D721Med (cell line): ENCODE measurements at regions not wholly inside any gene's neighbourhood (a gene's known extent, or its start where the extent isn't known, plus 50 kb on each side); places are given as distances from the start of the nearest gene placed in this dataset.
"Not testable (repeated sequence)": the region's sequence is repeated elsewhere in the genome, so short reads cannot be mapped to it uniquely, and the experiment has no call there.

ENCODE experiments used
- DNase-seq: peaks from one replicate; pipeline ENCODE4 v3.0.0; 2011; ENCODE audit warnings: low spot score; ENCODE audit not compliant: insufficient read length
- FAIRE-seq: peaks from 2 replicates; lab custom pipeline; 2011; peaks lifted over from hg19 to GRCh38; lab: Jason Lieb, UNC

GRCh38 chr1:83238654-83239053 lies 760.3 kb downstream of the TTLL7 start:
- not testable (repeated sequence) for FAIRE-seq, DNase-seq

- FAIRE-seq, DNase-seq: not testable (repeated sequence)
These were observed 779.1 kb downstream of the TTLL7 start for GRCh38 chr1:83219788-83220187.

GRCh38 chr1:83218036-83218716 lies 780.8 kb downstream of the TTLL7 start:
- peak; percentile 41 for FAIRE-seq
- not testable (repeated sequence) for DNase-seq

- DNase-seq: not testable (repeated sequence)
- peak; percentile 32 for FAIRE-seq
These were observed 784.6 kb downstream of the TTLL7 start for GRCh38 chr1:83214317-83214716.

- DNase-seq, FAIRE-seq: not testable (repeated sequence)
These were observed 785.3 kb downstream of the TTLL7 start for GRCh38 chr1:83213648-83214047.

GRCh38 chr1:83212033-83212432 lies 786.9 kb downstream of the TTLL7 start:
- not testable (repeated sequence) for FAIRE-seq, DNase-seq

- not testable (repeated sequence) for FAIRE-seq, DNase-seq
These were observed 790.4 kb downstream of the TTLL7 start for GRCh38 chr1:83208540-83208939.

- FAIRE-seq: peak; percentile 55
- not testable (repeated sequence) for DNase-seq
These were observed 804.3 kb downstream of the TTLL7 start for GRCh38 chr1:83194610-83195009.

- not testable (repeated sequence) for FAIRE-seq, DNase-seq
These were observed 816.8 kb downstream of the TTLL7 start for GRCh38 chr1:83182033-83182728.

- not testable (repeated sequence) for DNase-seq, FAIRE-seq
These were observed 818.3 kb downstream of the TTLL7 start for GRCh38 chr1:83180621-83181020.

GRCh38 chr1:83167634-83168033 lies 831.3 kb downstream of the TTLL7 start:
- FAIRE-seq: not testable (repeated sequence)

GRCh38 chr1:83163879-83164475 lies 835.0 kb downstream of the TTLL7 start:
- not testable (repeated sequence) for DNase-seq
- FAIRE-seq: peak; percentile 64

More at GRCh38 chr1:83167634-83168033, 831.3 kb downstream of the TTLL7 start:
- DNase-seq: not testable (repeated sequence)

- peak; percentile 87 for FAIRE-seq
- not testable (repeated sequence) for DNase-seq
These were observed 840.0 kb downstream of the TTLL7 start for GRCh38 chr1:83158924-83159323.

GRCh38 chr1:83154306-83154705 lies 844.6 kb downstream of the TTLL7 start:
- not testable (repeated sequence) for FAIRE-seq, DNase-seq

GRCh38 chr1:83151167-83151898 lies 847.6 kb downstream of the TTLL7 start:
- DNase-seq, FAIRE-seq: not testable (repeated sequence)

GRCh38 chr1:83150479-83150878 lies 848.5 kb downstream of the TTLL7 start:
- not testable (repeated sequence) for DNase-seq, FAIRE-seq

GRCh38 chr1:83145820-83146219 lies 853.1 kb downstream of the TTLL7 start:
- DNase-seq: not testable (repeated sequence)
- FAIRE-seq: peak; percentile 56

- DNase-seq, FAIRE-seq: not testable (repeated sequence)
These were observed 856.1 kb downstream of the TTLL7 start for GRCh38 chr1:83142802-83143201.

- FAIRE-seq: peak; percentile 29
These were observed 863.3 kb downstream of the TTLL7 start for GRCh38 chr1:83135524-83136157.

More at GRCh38 chr1:83135524-83136157, 863.3 kb downstream of the TTLL7 start:
- not testable (repeated sequence) for DNase-seq
